ENCODE measurements at regions not wholly inside any gene's neighbourhood (a gene's known extent, or its start where the extent isn't known, plus 50 kb on each side); places are given as distances from the start of the nearest gene placed in this dataset.

GRCh38 chr10:121248266-121248665, 350.0 kb downstream of the FGFR2 start:
- TF ChIP-seq EZH2 (IDR thresholded peaks at IDR 0.05; ENCODE audit: low read length) (no peak), CTCF (optimal IDR thresholded peaks at IDR 0.05 in 1 of 3, IDR thresholded peaks at IDR 0.05 in 1 of 3, conservative IDR thresholded peaks at IDR 0.05 in 1 of 3; ENCODE audit: extremely low read depth in 1 of 3, insufficient read depth in 2 of 3, low read length in 3 of 3) (no peak)
